Smooth muscle cell (in vitro differentiated cells): ENCODE measurements at regions not wholly inside any gene's neighbourhood (a gene's known extent, or its start where the extent isn't known, plus 50 kb on each side); places are given as distances from the start of the nearest gene placed in this dataset.

ENCODE experiments used
- DNase-seq: peaks from one replicate; lab custom pipeline; 2025; ENCODE audit not compliant: unreplicated experiment; lab: John Stamatoyannopoulos, UW
- H2AFZ ChIP-seq: fragments of 200-600 bp; sonication (generic); 2 replicates; pipeline ENCODE4 v1.6.0; 2016; ENCODE audit warnings: antibody characterized with exemption, low read depth, mild to moderate bottlenecking
- H3F3A ChIP-seq: fragments of 200-600 bp; sonication (generic); 2 replicates; pipeline ENCODE4 v1.6.0; 2017; ENCODE audit warnings: antibody characterized with exemption, low read depth
- H3K27ac ChIP-seq: fragments of 200-600 bp; sonication (generic); 2 replicates; pipeline ENCODE4 v1.5.1; 2016; ENCODE audit warnings: low read depth, mild to moderate bottlenecking
- H3K27me3 ChIP-seq: fragments of 200-600 bp; sonication (generic); 2 replicates; pipeline ENCODE4 v1.6.1; 2016; ENCODE audit warnings: low read depth, mild to moderate bottlenecking
- H3K36me3 ChIP-seq: fragments of 200-600 bp; sonication (generic); 2 replicates; pipeline ENCODE4 v1.5.1; 2016; ENCODE audit warnings: low read depth
- H3K4me1 ChIP-seq: fragments of 200-600 bp; sonication (generic); 2 replicates; pipeline ENCODE4 v1.5.1; 2016; ENCODE audit warnings: low read depth
- H3K4me2 ChIP-seq: fragments of 200-600 bp; sonication (generic); 2 replicates; pipeline ENCODE4 v1.6.0; 2016; ENCODE audit warnings: mild to moderate bottlenecking
- H3K4me3 ChIP-seq: fragments of 200-600 bp; sonication (generic); 2 replicates; pipeline ENCODE4 v1.5.1; 2016; ENCODE audit warnings: mild to moderate bottlenecking
- H3K79me2 ChIP-seq: fragments of 200-600 bp; sonication (generic); 2 replicates; pipeline ENCODE4 v1.6.0; 2016; ENCODE audit warnings: low read depth, mild to moderate bottlenecking
- H3K9ac ChIP-seq: fragments of 200-600 bp; sonication (generic); 2 replicates; pipeline ENCODE4 v1.6.0; 2016; ENCODE audit warnings: low read depth
- H3K9me3 ChIP-seq: fragments of 200-600 bp; sonication (generic); replicated peaks from 2 replicates; pipeline ENCODE4 v1.5.1; 2016; ENCODE audit warnings: low read depth
- H4K20me1 ChIP-seq: fragments of 200-600 bp; sonication (generic); 2 replicates; pipeline ENCODE4 v1.6.0; 2016; ENCODE audit warnings: low read depth
- WGBS: methylation state at CpG from one replicate; pipeline ENCODE4 v1.1.7; 2016; ENCODE audit warnings: low lambda C conversion rate; 5-methylcytosine and 5-hydroxymethylcytosine counted together
- TF ChIP-seq, protein P1 (sequence below): fragments of 200-600 bp; sonication (generic); IDR thresholded peaks from 2 replicates; pipeline ENCODE4 v1.5.1; 2017; ENCODE audit warnings: borderline replicate concordance, mild to moderate bottlenecking, antibody characterized with exemption; ENCODE audit not compliant: insufficient read depth, poor library complexity, severe bottlenecking

DNA sequence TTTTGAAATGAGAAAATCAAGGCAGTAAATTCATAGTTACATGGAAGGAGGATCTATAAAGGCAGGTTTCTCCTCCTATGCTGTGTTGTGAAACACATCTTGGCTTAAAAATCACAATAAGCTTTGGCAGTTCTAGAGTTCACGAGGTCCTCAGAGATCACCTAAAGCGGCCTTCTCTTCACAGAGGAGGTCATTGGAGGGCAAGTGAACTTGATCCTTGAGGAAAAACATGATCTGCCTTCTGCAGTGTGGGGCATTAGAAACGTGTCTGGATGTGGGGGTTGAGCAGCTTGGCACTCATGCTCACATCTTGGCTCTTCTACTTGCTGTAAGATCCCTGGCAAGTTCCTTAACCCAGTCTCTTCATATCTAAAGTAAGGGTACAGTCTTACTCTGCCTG, 96.1 kb upstream of the BMPER start:
- H3K27ac ChIP-seq: no peak overlapping the region
- no peak for DNase-seq

DNA sequence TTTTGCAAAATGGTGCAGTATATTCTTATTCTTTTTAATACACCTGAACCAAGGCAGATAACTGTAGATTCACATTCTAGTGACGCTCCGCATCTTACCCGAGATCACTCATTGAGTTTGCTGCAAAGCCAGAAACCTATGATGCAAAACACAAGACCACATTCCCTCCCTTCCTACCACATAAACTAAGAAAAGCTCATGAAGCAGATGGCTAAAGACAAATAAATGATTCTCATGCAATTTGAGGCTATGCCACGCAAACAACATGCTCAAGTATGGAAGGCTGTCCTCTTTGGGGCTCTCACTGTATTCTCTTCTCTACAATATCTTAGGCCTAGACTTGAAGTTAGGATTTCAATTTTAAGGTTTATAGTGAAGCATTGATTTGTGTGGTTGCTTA, 95.0 kb upstream of the BMPER start:
- Histone ChIP-seq H4K20me1 (no peaks in the 10 kb centered on the region), H3K4me3 (no peak overlapping the region), H3K79me2 (no peaks in the 10 kb centered on the region), H3K9ac (no peak overlapping the region), H3K27ac (no peak overlapping the region), H3K36me3 (no peaks in the 10 kb centered on the region), H3K4me2 (no peak overlapping the region), H3K27me3 (peaks cover 6% of the 10 kb centered on the region), H3F3A (peaks cover 7% of the 10 kb centered on the region), H2AFZ (no peak overlapping the region), H3K9me3 (no peaks in the 10 kb centered on the region), H3K4me1 (peaks cover 11% of the 10 kb centered on the region)
- WGBS: 82% methylated on average over 4 of the region's 4 CpGs
- TF ChIP-seq, protein P1, sequence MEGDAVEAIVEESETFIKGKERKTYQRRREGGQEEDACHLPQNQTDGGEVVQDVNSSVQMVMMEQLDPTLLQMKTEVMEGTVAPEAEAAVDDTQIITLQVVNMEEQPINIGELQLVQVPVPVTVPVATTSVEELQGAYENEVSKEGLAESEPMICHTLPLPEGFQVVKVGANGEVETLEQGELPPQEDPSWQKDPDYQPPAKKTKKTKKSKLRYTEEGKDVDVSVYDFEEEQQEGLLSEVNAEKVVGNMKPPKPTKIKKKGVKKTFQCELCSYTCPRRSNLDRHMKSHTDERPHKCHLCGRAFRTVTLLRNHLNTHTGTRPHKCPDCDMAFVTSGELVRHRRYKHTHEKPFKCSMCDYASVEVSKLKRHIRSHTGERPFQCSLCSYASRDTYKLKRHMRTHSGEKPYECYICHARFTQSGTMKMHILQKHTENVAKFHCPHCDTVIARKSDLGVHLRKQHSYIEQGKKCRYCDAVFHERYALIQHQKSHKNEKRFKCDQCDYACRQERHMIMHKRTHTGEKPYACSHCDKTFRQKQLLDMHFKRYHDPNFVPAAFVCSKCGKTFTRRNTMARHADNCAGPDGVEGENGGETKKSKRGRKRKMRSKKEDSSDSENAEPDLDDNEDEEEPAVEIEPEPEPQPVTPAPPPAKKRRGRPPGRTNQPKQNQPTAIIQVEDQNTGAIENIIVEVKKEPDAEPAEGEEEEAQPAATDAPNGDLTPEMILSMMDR: no peak
- DNase-seq: no peak

More for the DNA sequence above, 96.1 kb upstream of the BMPER start:
- Histone ChIP-seq H3K9me3 (no peaks in the 10 kb centered on the region), H3K4me2 (no peak overlapping the region), H3K4me1 (peaks cover 11% of the 10 kb centered on the region), H3K27me3 (no peaks in the 10 kb centered on the region), H4K20me1 (no peaks in the 10 kb centered on the region), H3K79me2 (no peaks in the 10 kb centered on the region), H2AFZ (no peak overlapping the region), H3K9ac (no peak overlapping the region), H3K4me3 (no peak overlapping the region), H3K36me3 (no peaks in the 10 kb centered on the region), H3F3A (peaks cover 7% of the 10 kb centered on the region)
- WGBS: 65% methylated on average over 3 of the region's 3 CpGs
- TF ChIP-seq, protein P1: no peak

DNA sequence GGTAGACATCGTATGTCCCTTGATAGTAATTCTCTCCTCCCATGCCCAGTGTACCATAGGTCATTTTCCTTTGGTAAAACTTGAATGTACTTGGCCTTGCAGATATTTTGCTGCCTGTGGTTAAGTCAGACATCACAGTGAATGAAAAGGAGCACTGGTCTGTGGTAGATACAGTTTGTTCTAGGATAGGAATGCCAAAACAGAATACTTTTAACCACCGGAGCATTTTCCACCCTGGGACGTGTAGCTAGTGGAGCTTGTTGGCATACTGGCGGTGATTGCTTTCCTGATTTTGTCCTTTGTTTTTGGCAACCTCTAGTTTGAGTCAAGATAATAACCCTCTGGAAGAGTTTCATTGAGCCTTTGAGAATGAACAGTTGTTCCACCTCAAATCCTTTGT, 92.0 kb upstream of the BMPER start:
- no peaks in the 10 kb centered on the region for H3K4me1 ChIP-seq
- peaks cover 6% of the 10 kb centered on the region for H3K27me3 ChIP-seq
- H3K79me2 ChIP-seq: no peaks in the 10 kb centered on the region
- H3K36me3 ChIP-seq: no peaks in the 10 kb centered on the region
- no peak overlapping the region for H3K4me3 ChIP-seq
- no peaks in the 10 kb centered on the region for H3F3A ChIP-seq
- H2AFZ ChIP-seq: no peak overlapping the region
- no peak for DNase-seq
- no peaks in the 10 kb centered on the region for H4K20me1 ChIP-seq
- H3K9me3 ChIP-seq: no peaks in the 10 kb centered on the region
- WGBS: 95% methylated on average over 4 of the region's 4 CpGs
- no peak overlapping the region for H3K9ac ChIP-seq
- no peak overlapping the region for H3K4me2 ChIP-seq
- TF ChIP-seq, protein P1: no peak
- H3K27ac ChIP-seq: no peak overlapping the region

DNA sequence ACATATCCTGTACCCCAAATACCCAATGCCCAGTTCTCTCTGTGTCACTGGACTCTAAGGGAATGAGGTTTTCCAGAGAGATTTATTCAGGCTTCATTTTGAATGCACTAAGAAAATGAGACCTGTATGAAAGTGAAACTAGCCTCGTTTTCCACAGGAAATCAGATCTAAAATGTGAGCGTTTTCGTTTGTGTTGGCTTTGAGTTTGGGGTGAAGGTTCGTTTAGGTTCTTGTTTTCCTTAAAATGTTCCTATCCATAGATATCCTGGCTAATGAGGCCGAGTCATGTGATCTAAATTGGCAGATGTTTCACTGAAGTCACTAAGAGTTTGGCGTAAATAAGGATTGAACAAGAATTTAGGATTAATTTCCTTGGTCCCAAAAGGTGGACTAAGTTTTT, 90.9 kb upstream of the BMPER start:
- no peaks in the 10 kb centered on the region for H3K79me2 ChIP-seq
- H3K27me3 ChIP-seq: peaks cover 6% of the 10 kb centered on the region
- H3K9me3 ChIP-seq: no peaks in the 10 kb centered on the region
- TF ChIP-seq, protein P1: no peak
- no peak overlapping the region for H3K4me2 ChIP-seq
- 94% methylated on average over 6 of the region's 6 CpGs for WGBS
- no peak overlapping the region for H2AFZ ChIP-seq
- no peaks in the 10 kb centered on the region for H4K20me1 ChIP-seq
- DNase-seq: no peak
- H3K27ac ChIP-seq: no peak overlapping the region
- no peak overlapping the region for H3K9ac ChIP-seq
- H3F3A ChIP-seq: no peaks in the 10 kb centered on the region
- H3K4me1 ChIP-seq: no peaks in the 10 kb centered on the region
- no peak overlapping the region for H3K4me3 ChIP-seq
- H3K36me3 ChIP-seq: no peaks in the 10 kb centered on the region
